ENCODE measurements at regions not wholly inside any gene's neighbourhood (a gene's known extent, or its start where the extent isn't known, plus 50 kb on each side); places are given as distances from the start of the nearest gene placed in this dataset.

DNA sequence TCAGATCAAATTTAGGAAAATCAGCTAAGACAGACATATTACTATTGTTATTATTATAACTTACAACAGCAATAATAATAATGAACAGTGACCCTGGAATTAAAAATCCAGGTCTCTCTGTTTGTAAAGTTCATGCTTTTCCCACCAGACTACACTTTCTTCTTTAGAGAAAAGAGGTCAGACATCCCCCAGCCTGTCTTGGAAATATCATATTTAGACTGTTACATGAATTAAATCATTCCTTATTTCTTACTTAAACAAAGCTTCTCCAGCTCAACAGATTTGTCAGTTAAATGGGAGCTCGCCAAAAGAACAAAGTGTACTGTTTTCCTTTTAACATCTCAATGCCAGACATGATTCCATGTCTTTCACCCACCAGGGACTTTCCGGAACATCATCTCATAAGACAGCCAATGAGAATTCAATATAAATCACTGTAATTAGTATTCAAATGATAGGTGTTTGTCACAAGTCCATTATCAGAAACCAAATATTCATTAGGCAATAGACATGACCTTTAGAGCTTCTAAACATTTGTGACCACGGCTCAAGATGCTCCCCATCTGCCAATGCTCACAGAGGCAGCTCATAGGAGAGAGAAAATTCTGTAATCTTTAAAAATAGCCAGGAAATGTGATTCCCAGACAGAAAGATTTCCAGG, 351.9 kb downstream of the ENC1 start:
- DNase-seq (ENCODE audit: low read depth) = peak; percentile 44

DNA sequence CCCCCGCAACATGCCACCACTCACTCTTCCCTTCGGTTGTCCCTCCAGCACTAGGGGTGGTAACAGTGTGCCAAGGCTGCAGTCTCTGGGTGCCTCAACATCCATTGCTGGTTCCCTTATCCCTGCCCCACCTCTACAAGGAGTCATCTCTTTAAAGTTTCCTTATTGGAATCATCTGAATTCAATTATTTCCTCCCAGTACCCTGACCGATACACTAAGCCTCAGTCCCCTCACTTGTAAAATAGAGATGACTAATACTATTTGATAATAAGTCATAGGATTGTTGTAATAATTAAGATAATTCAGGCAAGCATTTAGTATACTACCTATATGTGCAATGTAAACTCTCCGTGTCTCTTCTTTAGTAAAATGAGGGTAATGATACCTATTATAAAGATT, 352.5 kb downstream of the ENC1 start:
- no peak for DNase-seq (ENCODE audit: low read depth)

DNA sequence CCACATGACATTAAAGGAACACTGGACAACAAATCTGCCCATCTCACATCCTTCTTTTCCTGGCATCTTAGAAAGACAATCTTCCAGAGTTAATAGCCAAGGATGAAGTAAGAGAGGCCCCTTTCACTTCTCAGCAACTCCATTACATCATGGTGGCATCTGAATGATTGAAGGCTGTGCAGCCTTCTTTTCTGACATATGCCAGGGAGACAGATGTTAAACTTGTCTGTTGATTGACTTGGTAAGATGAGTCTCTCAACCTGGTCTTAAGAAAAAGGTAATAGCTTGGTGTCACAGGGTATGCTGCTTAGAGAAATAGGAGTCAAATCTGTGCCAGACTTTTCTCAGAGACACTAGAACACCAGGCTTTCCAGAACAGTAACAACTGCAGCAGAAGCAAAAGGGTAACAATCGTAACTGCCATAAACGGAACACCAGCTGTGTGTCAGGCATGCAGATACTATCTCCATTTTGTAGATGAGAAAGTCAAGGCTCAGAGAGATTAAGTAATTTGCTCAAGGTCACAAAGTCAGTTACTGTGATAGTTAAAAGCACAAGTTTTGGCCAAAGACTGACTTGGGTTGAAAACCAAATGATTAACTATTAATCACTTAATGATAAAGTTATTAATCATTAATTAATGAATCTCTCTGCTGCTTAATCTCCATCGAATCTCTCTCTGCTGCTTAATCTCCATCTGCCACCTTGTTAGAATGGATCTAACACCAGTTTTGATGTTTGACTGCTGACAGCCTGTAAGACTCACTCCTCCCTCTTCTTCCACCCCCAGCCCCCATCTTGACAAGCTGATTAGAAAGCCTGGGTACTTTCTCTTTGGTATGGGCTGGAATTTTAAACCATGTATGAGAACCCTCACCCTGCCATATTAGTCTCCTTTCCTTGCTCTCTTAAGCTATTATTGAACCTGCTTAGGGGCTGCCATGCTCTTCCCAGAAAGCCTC, 353.5 kb downstream of the ENC1 start:
- DNase-seq (ENCODE audit: low read depth) = no peak

DNA sequence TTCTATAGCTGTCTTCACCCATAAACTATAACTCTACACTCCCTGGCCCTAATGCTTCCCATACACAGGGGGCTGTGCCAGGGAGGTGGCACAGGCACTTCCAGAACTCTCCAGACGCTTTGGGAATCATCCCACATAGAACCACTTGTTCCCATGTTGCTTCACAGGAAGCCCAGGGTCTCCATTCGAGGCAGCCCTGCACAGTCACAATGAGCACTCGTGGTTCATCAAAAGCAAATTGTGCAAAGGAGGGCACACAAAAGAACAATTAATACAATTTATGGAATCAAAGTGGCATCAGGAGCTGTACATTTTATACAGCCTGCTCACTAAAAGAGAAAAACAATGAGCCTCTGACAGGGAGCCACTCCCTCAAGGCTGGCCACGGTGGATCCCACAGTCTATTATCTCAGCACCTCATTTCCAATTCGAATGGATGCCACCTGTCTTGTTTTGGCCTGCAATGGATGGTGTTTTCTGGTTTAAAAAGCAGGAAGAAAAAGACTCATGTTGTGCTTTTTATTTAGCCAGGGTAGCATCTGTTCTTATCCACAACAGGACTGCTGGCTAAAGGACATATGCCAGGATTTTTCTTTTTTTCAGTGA, 354.8 kb downstream of the ENC1 start:
- no peak for DNase-seq (ENCODE audit: low read depth)

DNA sequence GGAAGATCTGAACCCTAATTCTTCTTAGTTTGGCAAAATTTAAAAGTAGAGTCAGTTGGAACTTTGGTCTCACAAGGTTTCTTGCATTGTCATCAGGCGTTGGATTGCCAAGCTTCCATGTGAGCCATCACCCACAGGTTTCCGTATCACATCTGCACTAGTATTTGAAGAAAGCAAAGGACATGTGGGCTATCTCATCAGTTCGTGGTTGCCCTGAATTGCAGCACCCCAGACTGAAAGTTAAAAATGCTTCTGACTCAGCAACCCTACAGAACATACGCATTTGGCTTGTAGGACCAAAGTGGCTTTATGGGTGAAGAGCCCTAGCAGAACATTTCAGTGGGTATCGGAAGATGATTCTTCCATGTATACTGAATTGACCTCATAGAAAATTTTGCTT, 358.0 kb downstream of the ENC1 start:
- no peak for DNase-seq (ENCODE audit: low read depth)

DNA sequence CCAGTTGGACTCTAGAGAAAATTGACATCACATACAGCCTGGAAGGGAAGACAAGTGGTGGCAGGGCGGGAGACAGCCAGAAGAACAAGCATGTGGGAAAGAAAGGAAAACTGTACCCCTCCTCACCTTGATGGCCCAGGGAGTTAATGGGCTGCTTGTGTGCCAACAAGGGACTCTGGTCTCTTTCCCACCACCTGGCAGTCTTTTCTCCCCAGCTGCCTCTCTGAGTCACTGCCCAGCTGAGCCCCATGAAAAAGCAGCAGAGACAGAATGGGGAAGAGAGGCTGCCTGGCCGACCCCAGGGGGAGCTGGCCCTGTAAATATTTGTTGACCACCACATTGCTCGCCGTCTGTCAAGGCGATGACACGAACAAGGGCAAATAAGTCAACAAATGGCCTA, 359.4 kb downstream of the ENC1 start:
- no peak for DNase-seq (ENCODE audit: low read depth)

DNA sequence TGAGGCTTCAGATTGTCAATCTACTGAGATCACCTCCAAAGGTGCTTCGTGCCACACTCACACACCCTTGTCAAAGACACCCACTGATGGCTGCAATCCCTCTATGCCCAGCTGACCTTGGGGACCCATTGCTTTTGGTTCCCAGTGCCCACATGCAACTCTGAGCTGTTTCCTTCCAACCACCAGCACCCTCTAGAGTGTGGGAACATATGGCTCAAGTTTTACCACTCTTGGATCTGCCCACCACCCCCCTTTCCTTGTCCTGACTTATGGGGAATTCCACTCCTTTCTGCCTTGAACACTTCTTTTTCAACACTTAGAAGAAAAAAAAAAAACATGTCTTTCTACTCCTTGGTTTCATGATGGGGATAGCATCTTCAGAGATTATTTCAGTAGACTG, 360.2 kb downstream of the ENC1 start:
- no peak for DNase-seq (ENCODE audit: low read depth)

DNA sequence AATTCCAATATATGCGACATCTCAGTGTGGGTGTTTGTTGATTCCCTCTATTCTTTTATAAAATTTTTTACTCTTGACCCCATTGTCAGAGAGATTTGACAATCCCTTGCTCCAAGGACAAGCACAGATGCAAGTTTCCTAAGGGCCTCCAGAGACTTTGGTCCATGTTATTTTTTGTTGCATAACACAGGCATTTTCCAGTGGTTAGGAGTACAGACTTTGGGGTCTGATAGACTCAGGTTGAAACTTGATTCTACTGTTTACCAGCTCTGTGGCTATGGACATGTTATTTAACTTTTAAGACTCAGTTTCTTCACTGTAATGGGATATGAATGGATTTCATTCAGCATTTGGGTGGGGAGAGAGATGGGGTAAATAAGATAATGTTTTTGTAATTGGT, 361.3 kb downstream of the ENC1 start:
- no peak for DNase-seq (ENCODE audit: low read depth)

DNA sequence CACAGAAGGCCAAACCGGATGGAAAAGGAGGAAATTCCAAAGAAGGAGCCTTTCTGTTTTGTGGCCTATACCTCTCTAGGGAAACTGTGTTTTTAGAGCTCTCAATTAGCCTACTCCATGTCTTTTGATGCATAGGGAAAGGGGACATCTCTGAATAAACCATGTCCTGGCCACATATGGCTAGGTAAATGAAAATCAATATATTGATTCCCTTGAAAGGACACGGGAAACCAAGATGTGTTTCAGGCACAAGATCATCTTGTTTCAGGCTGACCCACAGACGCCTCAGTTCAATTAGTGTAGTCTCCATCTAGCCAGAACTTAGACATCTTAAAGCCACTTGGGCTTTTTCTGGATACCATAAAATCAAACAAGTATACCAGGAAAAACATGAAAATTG, 363.1 kb downstream of the ENC1 start:
- no peak for DNase-seq (ENCODE audit: low read depth)

DNA sequence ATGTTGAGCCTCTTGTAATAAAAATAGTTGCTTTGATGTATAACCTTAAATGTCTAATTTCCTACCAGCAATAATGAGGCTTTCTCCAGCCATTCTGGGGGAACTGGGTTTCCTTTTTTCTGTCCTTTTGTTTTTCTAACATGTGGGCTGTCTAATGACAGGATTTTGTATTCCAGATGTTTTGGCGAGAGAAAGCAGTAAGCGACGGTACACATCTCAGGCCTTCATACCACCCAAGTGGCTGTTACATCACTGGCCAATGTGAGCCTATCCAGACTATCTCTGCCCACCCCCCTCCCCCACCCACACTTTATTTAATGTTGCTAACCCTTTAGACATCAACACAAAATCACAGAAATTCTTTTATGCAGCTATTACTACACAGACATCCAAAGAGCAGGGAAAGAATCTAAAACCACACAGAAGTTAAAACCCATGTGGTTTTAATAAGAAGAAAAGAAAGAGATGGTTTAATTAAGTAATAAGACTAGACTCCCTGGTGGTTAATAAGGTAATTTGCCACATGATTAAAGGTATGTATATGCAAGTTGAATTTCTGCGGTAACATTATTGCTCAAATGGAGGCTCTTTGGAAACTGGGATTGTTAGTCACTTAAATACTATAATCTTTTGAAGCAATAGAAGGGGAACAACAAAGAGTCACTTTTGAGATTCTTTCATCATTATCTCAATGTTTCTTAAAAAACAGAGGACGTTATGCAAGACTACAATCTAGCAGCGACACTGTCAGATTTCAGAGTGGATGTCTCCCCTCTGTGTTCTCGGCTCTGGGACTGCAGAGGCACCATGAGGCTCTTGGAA, 365.1 kb downstream of the ENC1 start:
- no peak for DNase-seq (ENCODE audit: low read depth)

DNA sequence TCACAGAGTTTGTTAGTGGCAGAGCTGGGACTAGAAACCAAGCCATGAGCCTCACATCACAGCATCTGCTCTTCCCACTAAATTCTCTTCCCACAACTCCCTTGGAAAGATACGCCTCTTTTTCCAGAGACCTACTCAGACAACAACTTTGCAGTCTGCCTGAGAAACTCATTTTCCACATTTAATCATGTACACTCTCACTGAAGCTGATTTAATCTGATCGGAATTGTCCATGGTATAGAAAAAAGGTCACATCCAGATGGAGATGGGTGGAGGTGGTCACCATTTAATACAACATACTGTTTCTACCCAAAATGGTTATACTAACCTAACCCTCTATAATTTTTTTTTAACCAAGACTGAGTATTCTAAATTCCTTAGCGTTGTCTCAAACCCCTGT, 366.2 kb downstream of the ENC1 start:
- DNase-seq (ENCODE audit: low read depth) = no peak

DNA sequence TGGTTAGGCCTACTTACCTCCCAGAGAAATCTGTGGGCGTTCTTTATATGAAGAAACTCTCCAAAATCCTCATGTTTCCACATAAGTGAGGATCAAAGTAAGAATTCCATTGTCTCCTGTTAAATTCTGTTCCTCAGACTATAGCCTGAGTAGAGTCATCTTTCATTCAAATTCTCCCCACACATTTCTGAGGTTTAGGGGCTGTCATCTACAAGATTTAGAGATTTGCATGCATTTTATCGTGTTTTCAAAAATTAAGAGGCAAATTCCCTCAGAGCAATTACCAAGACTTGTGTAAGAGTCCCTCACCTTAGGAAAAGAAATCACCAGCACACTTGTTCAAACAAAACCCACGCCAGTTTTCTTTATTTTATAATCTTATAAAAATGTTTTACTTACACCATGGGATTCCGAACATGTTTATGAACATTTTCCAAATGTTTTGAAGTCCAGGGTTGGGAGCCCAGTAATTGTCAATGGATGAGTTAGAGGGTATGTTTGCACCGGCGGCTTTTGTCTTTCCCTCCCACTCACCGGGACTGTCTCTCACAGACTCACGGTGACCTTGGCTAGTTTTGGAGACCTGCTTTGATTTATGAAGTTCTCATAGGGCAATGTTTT, 367.6 kb downstream of the ENC1 start:
- no peak for DNase-seq (ENCODE audit: low read depth)

DNA sequence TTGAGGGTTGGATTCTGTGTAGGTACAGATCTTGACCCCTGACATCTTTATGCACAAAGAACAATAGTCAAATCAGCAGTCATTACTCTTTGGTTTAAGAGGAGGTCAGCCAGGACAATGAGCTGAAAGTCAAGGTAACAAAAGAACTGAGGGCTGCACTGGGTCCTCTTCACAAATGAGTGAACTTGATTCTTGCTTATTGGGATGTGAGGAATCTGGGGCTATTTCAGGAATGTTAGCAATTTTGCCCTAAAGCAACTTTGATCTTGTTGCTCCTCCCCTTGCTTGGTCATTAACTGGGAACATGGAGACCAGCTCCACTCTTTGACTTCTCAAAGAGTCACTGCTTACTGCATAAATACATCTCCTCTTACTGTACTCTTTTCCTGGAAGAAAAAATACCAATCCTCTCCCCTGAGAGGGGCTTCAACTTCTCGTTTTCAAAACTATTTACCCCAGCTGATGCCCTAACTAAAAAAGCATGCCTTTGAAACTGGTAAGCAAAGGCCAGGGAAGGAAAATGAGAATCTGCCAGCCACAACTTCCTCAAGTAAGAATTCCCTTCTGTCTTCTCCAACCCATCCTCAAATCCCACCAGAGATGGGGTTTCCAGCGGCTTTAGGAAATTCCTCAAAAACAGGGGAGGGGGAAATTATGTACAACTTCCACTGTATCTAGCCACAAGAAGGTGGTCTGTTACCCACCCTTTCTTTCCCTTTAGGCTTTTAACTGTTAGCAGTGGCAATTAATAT, 368.3 kb downstream of the ENC1 start:
- no peak for DNase-seq (ENCODE audit: low read depth)

DNA sequence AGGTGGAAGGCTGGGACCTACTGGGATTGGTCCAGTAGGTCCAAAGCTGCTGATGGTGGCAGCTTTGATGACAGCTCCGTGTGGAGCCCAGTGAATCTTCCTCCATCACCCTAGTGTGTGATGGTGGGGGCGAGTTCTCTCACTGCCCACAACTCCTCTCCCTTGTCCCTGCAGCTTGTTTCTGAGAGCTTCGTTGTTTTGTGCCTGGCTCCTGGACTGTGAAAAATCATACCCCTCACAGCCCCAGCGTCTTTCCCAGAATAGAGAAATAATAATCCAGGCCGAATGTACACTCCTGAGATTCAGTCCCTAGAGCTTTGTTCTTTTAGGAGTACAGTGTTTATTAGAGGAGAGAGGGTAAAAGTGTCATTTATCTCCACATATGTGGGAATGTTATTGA, 372.2 kb downstream of the ENC1 start:
- DNase-seq (ENCODE audit: low read depth) = no peak

DNA sequence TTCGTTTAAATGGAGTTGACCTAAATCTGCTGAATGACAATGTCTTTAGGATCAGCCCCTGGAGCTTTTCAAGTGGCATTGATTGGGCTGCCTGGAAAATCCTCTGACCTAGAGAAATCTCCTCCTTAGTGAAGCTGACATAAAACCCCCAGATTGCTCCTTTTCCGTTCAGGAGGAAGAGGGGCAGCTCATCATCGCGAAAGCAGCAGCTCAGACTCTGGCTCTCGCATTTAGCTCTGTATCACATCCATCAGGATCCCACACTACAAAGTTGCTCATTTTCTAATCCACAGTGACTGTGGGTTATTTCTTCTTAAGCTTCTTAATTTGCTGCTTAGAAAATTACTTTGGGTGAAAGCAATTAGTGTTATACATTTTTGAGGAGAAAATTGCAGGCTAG, 373.7 kb downstream of the ENC1 start:
- DNase-seq (ENCODE audit: low read depth) = no peak

DNA sequence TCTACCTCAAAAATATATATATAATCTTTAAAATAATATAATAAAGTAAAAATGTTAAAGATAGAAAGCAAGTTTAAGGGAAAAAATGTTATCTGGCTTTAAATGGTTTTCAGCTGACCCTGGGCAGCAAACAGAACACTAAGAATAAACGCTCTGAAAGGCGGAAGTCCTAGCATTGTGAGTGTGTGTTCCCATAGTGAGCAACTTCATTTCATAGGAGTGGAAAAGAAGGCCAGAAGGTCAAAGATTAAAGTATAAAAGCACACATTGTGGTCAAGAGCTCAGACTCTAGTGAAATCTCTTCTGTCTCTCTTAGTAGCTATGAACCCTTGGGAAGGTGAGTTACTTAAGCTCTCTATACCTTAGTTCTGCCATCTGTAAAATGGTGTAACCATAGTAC, 374.4 kb downstream of the ENC1 start:
- DNase-seq (ENCODE audit: low read depth) = no peak

DNA sequence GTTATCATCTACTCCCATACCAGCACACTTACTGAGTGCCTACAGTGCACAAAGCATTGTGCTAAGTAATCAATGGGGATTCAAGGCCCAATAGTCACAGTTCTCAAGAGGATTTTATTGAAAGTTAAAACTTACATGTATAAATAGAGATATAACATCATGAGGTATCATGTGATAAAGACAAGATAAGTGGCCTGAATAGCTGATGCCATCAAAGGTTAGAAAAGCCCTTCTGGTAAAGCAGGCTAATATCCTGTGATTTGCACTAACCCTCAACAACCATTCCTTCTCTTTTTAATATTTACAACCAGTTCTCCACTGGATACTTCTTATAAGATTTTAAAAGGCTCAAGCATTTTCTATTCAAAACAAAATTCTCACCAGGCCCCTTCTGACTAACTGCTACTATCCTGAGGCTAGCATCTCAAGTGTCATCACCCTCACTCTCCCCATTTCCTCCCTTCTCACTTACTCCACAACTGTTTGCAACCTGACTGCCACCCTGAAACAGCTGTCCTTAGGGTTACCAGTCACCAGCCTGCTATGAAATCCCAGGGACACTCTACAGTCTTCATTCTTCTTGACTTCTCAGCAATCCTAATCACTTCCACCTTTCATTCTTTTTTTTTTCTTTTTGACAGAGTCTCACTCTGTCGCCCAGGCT, 377.9 kb downstream of the ENC1 start:
- no peak for DNase-seq (ENCODE audit: low read depth)

DNA sequence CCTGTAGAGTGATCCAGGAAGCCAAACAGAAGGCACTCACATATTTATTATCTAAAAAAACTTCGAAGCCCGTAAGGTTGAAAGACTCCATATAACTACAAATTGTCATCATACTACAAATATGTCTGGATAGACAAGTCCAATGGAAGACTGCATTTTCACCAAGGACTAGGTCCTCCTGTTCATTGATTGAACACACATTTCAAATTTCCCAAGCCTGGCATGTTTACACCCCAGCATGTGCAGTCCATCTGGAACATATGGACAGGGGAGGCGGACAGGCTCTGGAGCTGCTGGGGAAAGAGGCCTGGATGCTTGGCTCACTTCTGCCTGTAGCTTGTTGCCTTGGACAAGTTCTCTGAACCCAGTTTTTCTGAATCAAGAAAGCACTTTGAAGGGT, 378.7 kb downstream of the ENC1 start:
- DNase-seq (ENCODE audit: low read depth) = peak; percentile 23

DNA sequence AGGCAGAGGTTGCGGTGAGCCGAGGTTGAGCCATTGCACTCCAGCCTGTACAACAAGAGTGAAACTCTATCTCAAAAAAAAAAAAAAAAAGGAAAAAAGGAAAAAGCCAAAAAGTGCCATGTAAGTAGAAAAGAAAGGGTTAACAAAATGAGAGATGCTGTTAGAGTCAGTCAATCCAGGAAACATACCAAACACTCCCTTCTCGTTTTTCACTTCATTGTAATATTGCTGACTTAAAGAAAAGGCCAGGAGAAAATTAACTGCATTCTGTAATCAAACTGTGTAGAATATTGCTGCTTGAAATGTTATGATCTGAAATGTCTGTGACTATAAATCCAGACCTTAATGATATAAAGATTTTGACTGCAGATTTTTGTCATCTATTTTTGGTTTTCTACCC, 379.1 kb downstream of the ENC1 start:
- DNase-seq (ENCODE audit: low read depth) = no peak

DNA sequence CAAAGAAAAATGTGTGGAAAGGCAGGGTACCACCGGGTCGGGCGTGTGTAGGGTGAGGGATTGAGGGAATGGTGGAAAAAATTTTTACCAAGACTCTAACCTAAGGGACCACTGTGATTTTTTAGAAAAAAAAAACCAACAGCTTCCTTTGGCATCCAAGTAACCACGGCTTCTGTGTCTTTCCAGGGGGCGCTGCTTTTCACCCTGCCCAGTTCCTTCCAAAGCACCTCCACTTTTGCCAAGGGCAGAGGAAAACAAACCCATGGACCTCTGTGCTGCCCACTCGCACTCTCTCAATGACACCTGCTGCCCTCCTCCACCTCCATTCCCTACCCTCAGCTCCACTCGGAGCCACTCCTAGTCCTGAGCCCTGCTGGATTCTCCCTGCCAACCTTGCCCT, 381.0 kb downstream of the ENC1 start:
- DNase-seq (ENCODE audit: low read depth) = no peak

DNA sequence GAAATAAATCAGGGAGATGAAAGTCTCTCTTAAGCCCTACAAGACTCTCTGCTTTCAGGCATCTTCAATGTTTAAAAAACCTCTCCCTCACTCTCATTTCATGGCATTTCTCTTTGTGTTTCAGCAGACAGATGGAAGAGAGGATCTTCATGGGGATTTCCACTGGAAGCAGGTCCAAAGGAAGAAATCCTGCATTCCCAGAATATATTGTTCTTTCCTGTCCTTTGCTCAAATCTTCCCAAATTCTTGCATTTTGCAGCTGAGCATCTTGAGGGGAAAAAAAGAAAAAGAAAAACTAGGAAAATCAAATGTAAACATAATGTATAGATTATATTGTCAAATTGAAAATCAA, 382.2 kb downstream of the ENC1 start:
- no peak for DNase-seq (ENCODE audit: low read depth)
